8988T (cell line): ENCODE measurements at regions not wholly inside any gene's neighbourhood (a gene's known extent, or its start where the extent isn't known, plus 50 kb on each side); places are given as distances from the start of the nearest gene placed in this dataset.
"Not testable (repeated sequence)": the region's sequence is repeated elsewhere in the genome, so short reads cannot be mapped to it uniquely, and the experiment has no call there.

ENCODE experiments used
- DNase-seq: peaks from one replicate; pipeline ENCODE4 v3.0.0; 2011

DNA sequence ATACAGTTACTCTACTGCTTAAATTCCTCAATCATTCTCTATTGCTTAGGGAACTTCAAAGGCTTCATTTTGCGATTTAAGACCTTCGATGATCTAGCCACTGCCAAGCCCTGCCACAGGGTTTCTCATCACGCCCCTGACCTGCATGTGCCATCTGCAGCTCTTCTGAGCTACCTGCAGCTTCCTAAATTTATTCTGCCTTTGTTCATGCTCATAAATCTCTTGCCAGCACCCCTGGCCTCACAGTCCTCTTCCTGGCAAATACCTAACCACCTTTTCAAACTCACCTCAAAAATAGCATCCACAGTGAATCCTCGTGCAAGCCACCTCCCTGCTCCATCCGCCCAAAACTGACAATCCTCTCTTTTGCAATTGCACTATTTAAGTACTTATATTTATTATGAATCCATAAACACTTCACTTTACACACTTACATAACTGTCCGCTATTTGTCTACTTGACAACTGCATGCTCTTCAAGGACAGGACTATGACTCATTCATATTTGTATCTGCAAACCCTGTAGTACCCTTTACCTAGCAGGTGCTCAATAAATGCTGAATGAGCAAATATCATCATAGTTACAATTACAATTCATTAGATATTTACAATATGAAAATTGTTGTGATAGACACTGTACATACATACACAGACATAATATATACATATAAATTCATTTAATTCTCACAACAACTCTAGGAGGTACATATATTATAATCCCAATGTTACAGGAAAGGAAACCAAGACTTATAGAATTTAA, 280.0 kb upstream of the RASGEF1B start:
- no peak for DNase-seq

DNA sequence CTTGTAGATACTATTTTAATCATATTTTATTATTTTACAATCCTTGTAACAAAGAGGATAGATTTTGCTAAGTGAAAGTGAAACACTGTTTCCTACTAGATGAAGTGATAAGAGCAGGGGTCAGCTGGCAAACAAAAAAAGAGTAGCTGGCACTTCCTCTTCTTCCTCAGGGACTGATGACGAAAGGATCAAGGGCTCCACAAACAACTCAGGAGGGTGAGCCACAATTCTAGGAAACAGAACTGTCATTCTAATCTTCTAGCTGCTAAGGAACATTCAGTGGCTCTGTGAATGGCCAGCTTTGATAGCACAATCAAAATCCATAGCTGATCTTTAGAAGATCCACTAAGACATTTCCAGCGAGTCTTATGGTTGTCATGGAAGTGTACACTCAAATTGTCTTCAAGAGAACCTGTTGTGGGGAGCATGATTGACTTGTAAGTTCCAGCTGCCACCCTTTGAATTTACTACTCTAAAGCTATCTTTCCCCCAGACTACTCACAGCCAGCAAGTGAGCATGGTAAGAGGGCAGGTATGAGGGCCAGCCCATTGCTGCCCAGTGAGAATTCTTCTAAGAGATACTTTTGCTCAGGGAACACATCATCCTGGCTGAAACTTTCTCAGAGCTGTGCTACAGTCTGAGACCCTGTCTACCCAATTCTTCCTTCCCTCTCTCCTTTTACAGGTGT, 275.7 kb upstream of the RASGEF1B start:
- no peak for DNase-seq

DNA sequence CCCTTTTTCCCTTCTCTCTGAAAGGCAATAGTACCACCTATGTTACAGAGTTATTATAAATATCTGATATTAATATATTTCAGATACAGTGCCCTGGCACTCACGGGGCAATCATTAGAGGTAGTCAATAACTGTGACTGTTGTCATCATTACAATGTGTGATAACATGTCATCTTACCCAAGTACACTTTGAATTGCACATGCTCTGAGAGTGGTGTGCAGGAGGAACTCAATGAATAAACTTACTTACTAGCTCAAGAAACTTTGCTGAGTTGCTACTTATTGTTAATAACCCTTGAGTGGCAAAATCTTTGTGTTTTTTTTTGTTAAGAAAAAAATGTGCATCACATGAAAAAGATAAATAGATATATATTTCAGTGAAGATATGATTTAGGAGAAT, 275.1 kb upstream of the RASGEF1B start:
- DNase-seq: no peak

DNA sequence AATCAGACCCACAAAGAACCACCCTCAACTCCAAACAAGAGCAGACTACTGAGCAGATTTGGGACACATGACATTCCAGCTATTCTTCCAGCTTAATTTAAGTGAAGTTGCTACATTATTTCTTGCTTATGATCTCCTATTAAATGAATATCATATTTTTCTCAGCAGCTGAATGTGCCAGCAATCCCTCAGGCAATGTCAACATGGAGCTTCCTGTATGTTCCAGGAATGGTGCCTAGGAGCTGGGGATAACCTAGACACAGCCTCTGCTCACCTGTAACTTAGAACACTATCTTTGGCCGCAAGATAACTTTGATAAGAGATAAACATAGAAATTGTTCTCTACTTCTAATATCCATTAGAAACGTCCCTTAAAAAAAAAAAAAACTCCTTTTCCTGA, 274.4 kb upstream of the RASGEF1B start:
- DNase-seq: no peak

GRCh38 chr4:81745050-81745449, 273.3 kb upstream of the RASGEF1B start:
- no peak for DNase-seq

- no peak for DNase-seq
Measured at GRCh38 chr4:81743731-81744435, 272.2 kb upstream of the RASGEF1B start.

- no peak for DNase-seq
Measured at GRCh38 chr4:81740487-81740886, 268.8 kb upstream of the RASGEF1B start.

DNA sequence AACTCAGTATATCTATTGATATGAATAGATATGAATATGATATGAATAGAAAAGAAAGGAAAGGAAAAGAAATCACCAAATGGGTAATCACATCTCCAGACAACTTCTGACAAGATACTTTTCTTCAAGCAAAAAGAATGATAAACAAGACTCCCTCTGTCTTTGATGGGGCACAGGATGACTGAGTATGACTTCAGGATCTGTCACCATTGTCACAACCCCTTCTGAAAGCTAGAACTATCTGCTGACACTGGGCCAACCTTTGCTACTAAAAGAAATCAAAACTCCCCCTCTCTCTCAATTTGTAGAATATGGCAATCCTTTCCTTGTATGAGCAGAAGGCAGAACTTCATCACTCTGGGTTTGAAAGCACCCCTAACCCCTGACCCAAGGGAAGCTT, 267.2 kb upstream of the RASGEF1B start:
- no peak for DNase-seq

DNA sequence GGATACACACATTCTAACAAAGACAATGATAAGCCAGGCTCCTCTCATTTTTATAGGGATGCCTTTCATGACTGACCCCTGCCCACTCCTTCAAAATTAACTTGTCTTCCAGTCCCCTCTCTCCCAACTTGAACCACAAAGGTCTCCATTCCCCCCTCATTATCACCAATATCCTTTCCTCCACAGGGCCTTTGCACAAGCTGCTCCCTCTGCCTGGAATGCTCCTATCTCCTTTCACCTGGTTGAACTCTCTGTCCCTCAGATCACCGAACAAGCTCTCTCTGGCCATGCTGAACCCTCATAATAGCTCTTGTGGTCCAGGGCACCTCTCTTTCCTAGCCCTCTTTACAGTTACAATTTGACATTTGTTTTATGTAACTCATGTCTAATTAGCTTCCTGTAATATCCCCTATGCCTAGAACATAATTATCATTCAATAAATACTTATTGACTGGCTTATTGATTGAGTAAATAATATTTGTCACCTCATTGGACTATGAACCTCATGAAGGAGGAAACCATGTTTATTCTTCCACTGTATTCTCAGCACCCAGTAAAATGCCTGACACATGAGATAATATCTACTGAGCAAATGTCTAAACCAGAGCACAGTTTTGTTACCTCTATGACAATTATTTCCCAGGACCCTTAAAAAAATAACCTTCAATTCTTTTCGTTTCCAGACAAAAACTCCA, 266.3 kb upstream of the RASGEF1B start:
- DNase-seq: no peak

DNA sequence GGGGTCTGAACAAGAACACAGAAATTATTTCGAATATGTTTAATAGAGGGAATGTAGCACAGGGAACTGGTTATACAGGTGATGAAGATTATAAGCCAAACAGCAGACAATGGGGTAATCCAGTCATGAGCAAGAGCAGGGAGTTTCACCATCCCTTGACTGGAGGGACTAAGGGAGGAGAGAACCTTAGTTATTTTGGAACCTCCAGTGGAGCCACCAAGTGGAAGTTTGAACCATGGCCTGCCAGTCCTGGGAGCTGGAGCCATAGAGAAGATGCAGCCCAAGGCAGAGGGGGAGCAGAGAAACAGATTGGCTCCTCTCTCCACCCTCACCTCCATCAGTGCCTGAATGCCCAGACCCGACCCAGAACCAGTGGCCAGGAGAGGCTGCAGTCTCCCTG, 264.6 kb upstream of the RASGEF1B start:
- no peak for DNase-seq

DNA sequence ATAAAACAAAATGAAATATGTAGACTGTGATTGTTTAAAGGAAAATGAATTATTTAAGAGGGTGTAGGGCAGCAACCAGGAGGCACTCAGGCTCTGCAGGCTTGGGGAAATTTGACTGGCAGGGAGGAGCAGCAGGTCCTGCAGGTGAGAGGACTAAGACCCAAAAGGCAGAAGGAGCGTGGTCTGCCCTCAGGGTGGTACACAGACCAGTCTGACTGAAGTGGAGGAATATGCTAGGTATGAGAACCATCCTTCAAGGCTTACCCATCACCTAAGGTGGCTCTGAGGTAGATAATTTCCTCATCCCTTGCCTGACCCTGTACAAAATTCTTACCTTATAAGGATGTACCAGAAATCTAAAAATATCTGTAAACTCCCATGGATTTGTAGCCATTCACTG, 261.3 kb upstream of the RASGEF1B start:
- DNase-seq: no peak

- DNase-seq: no peak
Measured at GRCh38 chr4:81724925-81725329, 253.2 kb upstream of the RASGEF1B start.

DNA sequence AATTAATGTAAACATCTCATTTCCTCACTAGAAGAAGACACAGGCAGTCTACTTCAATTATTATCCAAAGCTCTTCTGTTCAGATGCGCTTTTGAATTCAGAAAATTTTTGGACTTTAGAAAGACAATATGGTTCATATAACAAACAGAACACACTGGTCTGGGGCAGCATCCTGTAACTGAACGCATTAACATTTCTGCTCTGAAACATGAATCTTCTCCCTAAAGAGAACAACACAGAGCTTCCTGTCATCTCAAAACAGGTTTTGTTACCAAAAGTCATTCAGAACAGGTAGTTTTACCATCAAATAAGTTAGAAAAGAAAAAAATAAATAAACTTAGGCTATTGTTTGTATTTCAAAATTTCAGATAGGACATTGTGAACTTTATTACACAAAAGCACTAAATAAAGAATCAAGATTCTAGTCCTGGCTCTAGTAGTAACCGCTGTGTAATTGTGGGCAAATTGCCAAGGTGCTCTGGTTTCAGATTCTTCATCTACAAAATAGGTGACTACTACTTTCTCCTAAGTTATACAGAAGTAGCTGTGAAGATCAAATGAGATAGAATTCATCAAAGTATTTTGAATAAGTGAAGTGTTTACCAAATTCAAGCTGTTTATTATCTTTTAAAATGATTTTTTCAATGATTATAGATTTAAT, 252.3 kb upstream of the RASGEF1B start:
- DNase-seq: no peak

- DNase-seq: no peak
Measured at GRCh38 chr4:81723019-81723884, 251.5 kb upstream of the RASGEF1B start.

- no peak for DNase-seq
Measured at GRCh38 chr4:81722290-81722851, 250.7 kb upstream of the RASGEF1B start.

GRCh38 chr4:81715757-81716156, 244.1 kb upstream of the RASGEF1B start:
- no peak for DNase-seq

DNA sequence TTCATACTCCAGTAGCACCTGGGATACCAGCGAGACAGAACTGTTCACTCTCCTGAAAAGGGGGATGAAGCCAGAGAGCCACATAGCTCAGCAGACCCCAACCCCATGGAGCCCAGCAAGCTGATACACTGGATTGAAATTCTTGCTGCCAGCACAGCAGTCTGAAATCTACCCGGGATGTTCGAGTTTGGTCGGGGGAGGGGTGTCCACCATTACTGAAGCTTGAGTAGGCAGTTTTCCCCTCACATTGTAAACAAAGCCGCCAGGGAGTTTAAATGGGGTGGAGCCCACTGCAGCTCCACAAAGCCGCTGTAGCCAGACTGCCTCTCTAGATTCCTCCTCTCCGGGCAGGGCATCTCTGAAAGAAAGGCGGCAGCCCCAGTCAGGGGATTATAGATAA, 243.7 kb upstream of the RASGEF1B start:
- not testable (repeated sequence) for DNase-seq

- DNase-seq: no peak
Measured at GRCh38 chr4:81714291-81714690, 242.6 kb upstream of the RASGEF1B start.

- no peak for DNase-seq
Measured at GRCh38 chr4:81712714-81713113, 241.0 kb upstream of the RASGEF1B start.

GRCh38 chr4:81704461-81704860, 232.8 kb upstream of the RASGEF1B start:
- DNase-seq: no peak

- DNase-seq: no peak
Measured at GRCh38 chr4:81700189-81700588, 228.5 kb upstream of the RASGEF1B start.
